ENCODE measurements at regions not wholly inside any gene's neighbourhood (a gene's known extent, or its start where the extent isn't known, plus 50 kb on each side); places are given as distances from the start of the nearest gene placed in this dataset.

DNA sequence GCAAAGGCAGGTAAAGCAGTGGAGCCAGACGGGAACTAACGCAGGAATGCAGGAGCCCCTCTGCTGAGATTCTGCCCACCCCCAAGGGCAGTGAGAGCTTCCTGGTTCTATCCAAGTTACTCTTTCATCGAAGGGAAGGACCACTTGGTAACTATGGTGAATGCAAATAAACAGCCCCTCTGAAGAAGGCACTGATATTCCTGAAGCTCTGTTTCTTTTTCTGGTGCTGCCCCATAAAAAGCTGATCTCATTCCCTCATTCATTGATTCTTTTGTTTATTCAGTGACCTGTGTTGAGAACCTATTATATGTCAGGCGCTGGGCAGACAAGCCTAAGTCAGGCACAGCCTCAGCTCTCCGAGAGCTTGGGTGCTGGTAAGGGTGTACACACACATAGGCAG, 217.3 kb downstream of the SNX10 start:
- Histone ChIP-seq H3K27ac (replicated peaks) (no peak overlapping the region), H3K27me3 (ENCODE audit: insufficient read depth, poor library complexity, severe bottlenecking) (no peaks in the 10 kb centered on the region), H3K4me3 (replicated peaks; ENCODE audit: insufficient read depth, low read length) (no peak overlapping the region)
- TF ChIP-seq, protein P1, sequence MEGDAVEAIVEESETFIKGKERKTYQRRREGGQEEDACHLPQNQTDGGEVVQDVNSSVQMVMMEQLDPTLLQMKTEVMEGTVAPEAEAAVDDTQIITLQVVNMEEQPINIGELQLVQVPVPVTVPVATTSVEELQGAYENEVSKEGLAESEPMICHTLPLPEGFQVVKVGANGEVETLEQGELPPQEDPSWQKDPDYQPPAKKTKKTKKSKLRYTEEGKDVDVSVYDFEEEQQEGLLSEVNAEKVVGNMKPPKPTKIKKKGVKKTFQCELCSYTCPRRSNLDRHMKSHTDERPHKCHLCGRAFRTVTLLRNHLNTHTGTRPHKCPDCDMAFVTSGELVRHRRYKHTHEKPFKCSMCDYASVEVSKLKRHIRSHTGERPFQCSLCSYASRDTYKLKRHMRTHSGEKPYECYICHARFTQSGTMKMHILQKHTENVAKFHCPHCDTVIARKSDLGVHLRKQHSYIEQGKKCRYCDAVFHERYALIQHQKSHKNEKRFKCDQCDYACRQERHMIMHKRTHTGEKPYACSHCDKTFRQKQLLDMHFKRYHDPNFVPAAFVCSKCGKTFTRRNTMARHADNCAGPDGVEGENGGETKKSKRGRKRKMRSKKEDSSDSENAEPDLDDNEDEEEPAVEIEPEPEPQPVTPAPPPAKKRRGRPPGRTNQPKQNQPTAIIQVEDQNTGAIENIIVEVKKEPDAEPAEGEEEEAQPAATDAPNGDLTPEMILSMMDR (IDR thresholded peaks at IDR 0.05; ENCODE audit: insufficient read depth, low read length) = no peak
- no peak for TF ChIP-seq POLR2AphosphoS5 (IDR thresholded peaks at IDR 0.05; ENCODE audit: low read depth)
- DNase-seq (ENCODE audit: low read depth in 1 of 2, low spot score in 1 of 2) = no peak

GRCh38 chr7:26510231-26510957, 218.7 kb downstream of the SNX10 start:
- H3K4me3 ChIP-seq (replicated peaks; ENCODE audit: insufficient read depth, low read length) = no peak overlapping the region
- TF ChIP-seq POLR2AphosphoS5 (IDR thresholded peaks at IDR 0.05; ENCODE audit: low read depth) (no peak), SPI1 (IDR thresholded peaks at IDR 0.05; ENCODE audit: borderline replicate concordance, low read depth) (no peak), REST (IDR thresholded peaks at IDR 0.05; ENCODE audit: insufficient replicate concordance, low read depth) (no peak), GABPA (IDR thresholded peaks at IDR 0.05; ENCODE audit: low read depth) (no peak)
- TF ChIP-seq, protein P1 (IDR thresholded peaks at IDR 0.05; ENCODE audit: insufficient read depth, low read length) = no peak
- H3K27me3 ChIP-seq (ENCODE audit: insufficient read depth, poor library complexity, severe bottlenecking) = no peaks in the 10 kb centered on the region
- H3K27ac ChIP-seq (replicated peaks) = no peak overlapping the region
- DNase-seq (ENCODE audit: low read depth in 1 of 2, low spot score in 1 of 2) = peak; percentile 11 to 28

- DNase-seq (ENCODE audit: low read depth in 1 of 2, low spot score in 1 of 2) = no peak
- no peak for TF ChIP-seq GABPA (IDR thresholded peaks at IDR 0.05; ENCODE audit: low read depth)
- TF ChIP-seq SPI1 (IDR thresholded peaks at IDR 0.05; ENCODE audit: borderline replicate concordance, low read depth) = no peak
- TF ChIP-seq, protein P1 (IDR thresholded peaks at IDR 0.05; ENCODE audit: insufficient read depth, low read length) = no peak
- no peak for TF ChIP-seq POLR2AphosphoS5 (IDR thresholded peaks at IDR 0.05; ENCODE audit: low read depth)
- TF ChIP-seq REST (IDR thresholded peaks at IDR 0.05; ENCODE audit: insufficient replicate concordance, low read depth) = no peak
These were observed 220.2 kb downstream of the SNX10 start for GRCh38 chr7:26511866-26512265.

GRCh38 chr7:26512737-26513136, 221.1 kb downstream of the SNX10 start:
- DNase-seq (ENCODE audit: low read depth in 1 of 2, low spot score in 1 of 2) = no peak
- no peaks in the 10 kb centered on the region for H3K27me3 ChIP-seq (ENCODE audit: insufficient read depth, poor library complexity, severe bottlenecking)
- H3K27ac ChIP-seq (replicated peaks) = no peak overlapping the region
- TF ChIP-seq POLR2AphosphoS5 (IDR thresholded peaks at IDR 0.05; ENCODE audit: low read depth) (no peak), GABPA (IDR thresholded peaks at IDR 0.05; ENCODE audit: low read depth) (no peak), REST (IDR thresholded peaks at IDR 0.05; ENCODE audit: insufficient replicate concordance, low read depth) (no peak), SPI1 (IDR thresholded peaks at IDR 0.05; ENCODE audit: borderline replicate concordance, low read depth) (no peak)
- TF ChIP-seq, protein P1 (IDR thresholded peaks at IDR 0.05; ENCODE audit: insufficient read depth, low read length) = no peak
- H3K4me3 ChIP-seq (replicated peaks; ENCODE audit: insufficient read depth, low read length) = no peak overlapping the region

More at GRCh38 chr7:26511866-26512265, 220.2 kb downstream of the SNX10 start:
- no peak overlapping the region for H3K27ac ChIP-seq (replicated peaks)
- no peaks in the 10 kb centered on the region for H3K27me3 ChIP-seq (ENCODE audit: insufficient read depth, poor library complexity, severe bottlenecking)
- H3K4me3 ChIP-seq (replicated peaks; ENCODE audit: insufficient read depth, low read length) = no peak overlapping the region

Measured in HL-60 (cell line).